Astrocyte of the spinal cord (primary cell): ENCODE measurements at regions not wholly inside any gene's neighbourhood (a gene's known extent, or its start where the extent isn't known, plus 50 kb on each side); places are given as distances from the start of the nearest gene placed in this dataset.
A peak's percentile ranks its signal among the peaks of the same experiment; 100 is the strongest.

ENCODE experiments used
- DNase-seq: peaks from one replicate; pipeline ENCODE4 v3.0.0; 2011; ENCODE audit warnings: low read depth, low spot score
- H3K4me3 ChIP-seq: 2 replicates; pipeline ENCODE4 v1.5.1; 2011; ENCODE audit warnings: low read depth, mild to moderate bottlenecking, low read length, moderate library complexity
- in situ Hi-C: cut with HindIII; loops from 2 replicates; pipeline ENCODE4 v1.10.0; 2017; ENCODE audit warnings: low sequenced_read_pairs
- TF ChIP-seq, protein P1 (sequence below): IDR thresholded peaks from 2 replicates; pipeline ENCODE4 v1.5.1; 2012; ENCODE audit warnings: low read depth, mild to moderate bottlenecking, low read length, inconsistent platforms

DNA sequence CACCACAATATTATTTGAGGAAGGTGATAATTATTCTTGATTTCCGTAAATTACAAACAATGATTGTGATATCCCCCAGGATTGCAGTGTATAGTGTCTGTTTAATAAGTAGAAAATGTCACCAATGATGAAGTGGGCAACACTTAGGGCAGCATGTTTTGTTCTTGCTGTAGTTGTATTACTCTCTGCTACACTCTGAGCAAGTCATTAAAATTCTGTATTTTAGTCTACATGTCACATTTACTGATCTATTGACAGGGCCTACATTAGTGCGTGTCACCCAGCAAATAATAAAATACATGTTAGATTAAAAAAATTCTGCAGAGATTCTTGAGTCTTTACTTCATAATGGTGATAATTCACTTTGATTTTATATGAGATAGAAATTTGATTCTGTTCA lies 247.6 kb downstream of the TMX3 start:
- in situ Hi-C loops = no loop called here
- no peak for DNase-seq
- no peak overlapping the region for H3K4me3 ChIP-seq
- TF ChIP-seq, protein P1, sequence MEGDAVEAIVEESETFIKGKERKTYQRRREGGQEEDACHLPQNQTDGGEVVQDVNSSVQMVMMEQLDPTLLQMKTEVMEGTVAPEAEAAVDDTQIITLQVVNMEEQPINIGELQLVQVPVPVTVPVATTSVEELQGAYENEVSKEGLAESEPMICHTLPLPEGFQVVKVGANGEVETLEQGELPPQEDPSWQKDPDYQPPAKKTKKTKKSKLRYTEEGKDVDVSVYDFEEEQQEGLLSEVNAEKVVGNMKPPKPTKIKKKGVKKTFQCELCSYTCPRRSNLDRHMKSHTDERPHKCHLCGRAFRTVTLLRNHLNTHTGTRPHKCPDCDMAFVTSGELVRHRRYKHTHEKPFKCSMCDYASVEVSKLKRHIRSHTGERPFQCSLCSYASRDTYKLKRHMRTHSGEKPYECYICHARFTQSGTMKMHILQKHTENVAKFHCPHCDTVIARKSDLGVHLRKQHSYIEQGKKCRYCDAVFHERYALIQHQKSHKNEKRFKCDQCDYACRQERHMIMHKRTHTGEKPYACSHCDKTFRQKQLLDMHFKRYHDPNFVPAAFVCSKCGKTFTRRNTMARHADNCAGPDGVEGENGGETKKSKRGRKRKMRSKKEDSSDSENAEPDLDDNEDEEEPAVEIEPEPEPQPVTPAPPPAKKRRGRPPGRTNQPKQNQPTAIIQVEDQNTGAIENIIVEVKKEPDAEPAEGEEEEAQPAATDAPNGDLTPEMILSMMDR = no peak

DNA sequence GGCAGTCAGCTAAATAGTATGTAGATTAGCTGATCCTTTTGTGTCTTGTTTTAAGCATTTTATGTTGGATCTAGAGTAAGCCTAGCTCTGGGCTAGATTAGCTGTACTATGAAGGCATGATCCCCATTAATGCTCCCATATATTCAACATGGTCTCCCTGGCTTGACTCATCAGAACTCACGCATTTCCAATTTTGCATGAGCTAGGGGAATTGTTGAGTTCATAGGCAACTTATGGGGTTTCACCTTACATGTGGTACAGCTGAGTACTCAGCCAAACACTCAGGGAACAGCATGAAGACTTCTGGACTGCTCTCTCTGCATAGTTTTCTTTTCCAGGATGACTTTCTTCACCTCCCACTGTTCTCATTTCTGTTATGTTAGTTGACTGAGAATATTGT lies 248.2 kb downstream of the TMX3 start:
- TF ChIP-seq, protein P1 = no peak
- H3K4me3 ChIP-seq = no peak overlapping the region
- DNase-seq = peak; percentile 33
- in situ Hi-C loops = no loop called here

DNA sequence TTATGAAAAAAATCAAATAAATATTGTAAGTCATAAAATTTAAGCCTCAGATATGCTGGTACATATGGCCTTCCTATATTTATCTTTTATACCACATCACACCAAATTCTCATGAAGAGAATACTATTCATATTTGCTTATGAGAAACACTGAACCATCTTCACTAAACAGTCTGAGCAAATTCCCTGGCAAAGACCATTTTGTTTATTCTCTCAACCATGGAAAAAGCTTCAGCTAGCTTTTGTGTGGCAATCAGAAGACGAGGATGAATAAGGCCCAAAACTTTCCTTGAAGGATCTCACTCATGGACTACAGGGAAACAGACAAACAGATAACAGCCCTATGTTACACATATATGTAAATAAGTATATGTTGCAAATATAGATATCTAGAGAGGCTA lies 252.1 kb downstream of the TMX3 start:
- TF ChIP-seq, protein P1 = no peak
- in situ Hi-C loops = no loop called here
- DNase-seq = no peak
- H3K4me3 ChIP-seq = no peak overlapping the region

DNA sequence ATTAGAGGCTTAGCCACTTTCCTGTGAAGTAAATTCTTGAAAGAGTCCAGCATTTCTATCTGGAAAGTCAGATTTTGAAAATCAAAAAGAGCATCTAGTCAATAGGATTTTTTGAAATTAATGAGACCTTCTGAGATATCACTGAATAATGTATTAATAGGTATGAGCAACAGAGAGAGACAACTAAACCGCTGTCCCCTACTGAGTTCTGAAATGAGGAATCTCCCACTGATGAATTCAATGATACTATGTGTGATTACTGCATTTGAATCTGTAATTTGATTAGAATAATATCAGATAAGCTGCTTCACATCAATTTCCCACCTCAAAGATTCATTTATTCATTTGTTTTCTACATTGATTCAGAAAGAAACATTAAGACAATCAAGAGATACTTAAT lies 252.8 kb downstream of the TMX3 start:
- TF ChIP-seq, protein P1 = no peak

DNA sequence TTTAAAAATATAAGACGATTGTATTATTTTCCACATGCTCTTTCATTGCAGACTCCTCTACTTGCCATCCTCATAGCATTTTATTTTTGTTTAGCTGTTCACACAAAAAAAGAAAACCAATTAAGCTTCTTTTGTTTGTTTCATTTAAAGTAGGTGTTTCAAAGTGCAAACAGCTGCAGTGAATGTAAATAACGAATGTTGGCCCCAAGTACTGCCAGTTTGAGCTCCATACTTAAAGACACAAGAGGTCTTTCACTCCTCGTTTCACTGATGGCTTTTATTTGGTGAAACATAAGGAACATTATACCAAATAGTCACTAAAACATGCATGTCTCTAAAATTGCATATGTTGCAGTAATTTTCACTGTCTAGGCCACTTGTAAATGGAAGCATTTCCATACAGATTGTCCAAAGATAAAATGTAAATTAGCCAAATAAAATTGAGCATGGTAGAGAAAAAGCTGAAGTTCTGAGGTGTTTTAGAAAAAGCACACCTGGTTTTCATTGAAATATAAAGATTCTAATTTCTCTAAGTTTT lies 253.4 kb downstream of the TMX3 start:
- no peak for DNase-seq
- in situ Hi-C loops = no loop called here
- no peak overlapping the region for H3K4me3 ChIP-seq
- TF ChIP-seq, protein P1 = no peak

More for the DNA sequence above, 252.8 kb downstream of the TMX3 start:
- in situ Hi-C loops = no loop called here
- DNase-seq = no peak
- H3K4me3 ChIP-seq = no peak overlapping the region

DNA sequence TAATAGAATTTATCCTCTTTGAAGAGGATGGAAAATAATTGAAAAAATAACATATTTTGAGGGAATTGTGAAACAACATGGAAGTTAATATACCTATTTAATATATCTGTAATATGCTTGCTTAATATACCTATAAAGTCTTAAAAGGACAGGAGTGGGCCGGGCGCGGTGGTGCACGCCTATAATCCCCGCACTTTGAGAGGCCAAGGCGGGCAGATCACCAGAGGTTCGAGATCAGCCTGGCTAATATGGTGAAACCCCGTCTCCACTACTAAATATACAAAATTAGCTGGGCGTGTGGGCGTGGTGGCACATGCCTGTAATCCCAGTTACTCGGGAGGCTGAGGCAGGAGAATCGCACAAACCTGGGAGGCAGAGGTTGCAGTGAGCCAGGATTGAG lies 254.9 kb downstream of the TMX3 start:
- in situ Hi-C loops = no loop called here

More for the DNA sequence above, 254.9 kb downstream of the TMX3 start:
- TF ChIP-seq, protein P1 = no peak
- no peak for DNase-seq
- H3K4me3 ChIP-seq = no peak overlapping the region
